ENCODE measurements at regions not wholly inside any gene's neighbourhood (a gene's known extent, or its start where the extent isn't known, plus 50 kb on each side); places are given as distances from the start of the nearest gene placed in this dataset.

DNA sequence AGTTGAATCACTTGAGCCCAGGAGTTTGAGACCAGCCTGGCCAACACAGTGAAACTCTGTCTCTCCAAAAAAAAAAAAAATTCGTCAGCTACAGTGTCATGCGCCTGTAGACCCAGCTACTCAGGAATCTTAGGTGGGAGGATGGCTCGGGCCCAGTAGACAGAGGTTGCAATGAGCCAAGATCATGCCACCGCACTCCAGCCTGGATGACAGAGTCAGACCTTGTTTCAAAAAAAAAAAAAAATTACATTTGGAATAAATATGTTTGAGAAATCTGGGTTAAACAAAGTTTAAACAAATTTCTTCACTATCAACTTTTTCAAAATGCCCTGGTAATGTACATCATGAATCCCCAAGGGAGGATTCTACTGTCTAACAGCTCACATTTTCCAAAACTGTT lies 187.0 kb upstream of the RASSF8 start:
- TF ChIP-seq CTCF (IDR thresholded peaks at IDR 0.05): no peak
- TF ChIP-seq POLR2AphosphoS5 (IDR thresholded peaks at IDR 0.05): no peak
- no peak for TF ChIP-seq POLR2A (IDR thresholded peaks at IDR 0.05)
